Mesenchymal stem cell (in vitro differentiated cells and primary cell): ENCODE measurements at regions not wholly inside any gene's neighbourhood (a gene's known extent, or its start where the extent isn't known, plus 50 kb on each side); places are given as distances from the start of the nearest gene placed in this dataset.
A peak's percentile ranks its signal among the peaks of the same experiment; 100 is the strongest.

Experiments used
- DNase-seq: peaks from one replicate; pipeline ENCODE4 v3.0.0-alpha.2; 2013
- H2AFZ ChIP-seq: one replicate; pipeline ENCODE4 v1.6.1; 2013; ENCODE audit warnings: low read depth, mild to moderate bottlenecking, control low read depth, inconsistent platforms, low read length, moderate library complexity
- H2AK5ac ChIP-seq: 2 replicates; pipeline ENCODE4 v1.6.1; 2013; ENCODE audit warnings: low read length, moderate library complexity, mild to moderate bottlenecking, inconsistent platforms; ENCODE audit not compliant: severe bottlenecking
- H2BK120ac ChIP-seq: one replicate; pipeline ENCODE4 v1.6.1; 2013; ENCODE audit warnings: low read depth, mild to moderate bottlenecking, inconsistent platforms, low read length, moderate library complexity
- H2BK12ac ChIP-seq, 2 experiments: one replicate each; pipeline ENCODE4 v1.6.1; 2013; ENCODE audit warnings: inconsistent platforms in 2 of 2, low read length in 2 of 2, mild to moderate bottlenecking in 2 of 2, moderate library complexity in 2 of 2, control low read depth in 1 of 2
- H2BK15ac ChIP-seq: one replicate; pipeline ENCODE4 v1.6.1; 2013; ENCODE audit warnings: mild to moderate bottlenecking, low read depth, inconsistent platforms; ENCODE audit not compliant: poor library complexity, severe bottlenecking
- H2BK5ac ChIP-seq: 2 replicates; pipeline ENCODE4 v1.6.1; 2013; ENCODE audit warnings: low read depth, mild to moderate bottlenecking, low read length, control low read depth, inconsistent platforms; ENCODE audit not compliant: poor library complexity, severe bottlenecking
- H3K14ac ChIP-seq, 2 experiments: one replicate each; pipeline ENCODE4 v1.6.1; 2013; ENCODE audit warnings: inconsistent platforms in 2 of 2, low read length in 2 of 2, control low read depth in 1 of 2, mild to moderate bottlenecking in 1 of 2, moderate library complexity in 1 of 2
- H3K18ac ChIP-seq, 2 experiments: one replicate each; pipeline ENCODE4 v1.6.1; 2013; ENCODE audit warnings: inconsistent platforms in 2 of 2, low read length in 2 of 2, control low read depth in 1 of 2, low read depth in 1 of 2, mild to moderate bottlenecking in 1 of 2
- H3K23ac ChIP-seq, 2 experiments: one replicate each; pipeline ENCODE4 v1.6.1; 2013; ENCODE audit warnings: inconsistent platforms in 2 of 2, low read length in 2 of 2, mild to moderate bottlenecking in 2 of 2, moderate library complexity in 2 of 2, control low read depth in 1 of 2
- H3K27ac ChIP-seq: 2 replicates; pipeline ENCODE4 v1.5.1; 2013; ENCODE audit warnings: mild to moderate bottlenecking, moderate library complexity, low read length, control low read depth, inconsistent platforms; ENCODE audit not compliant: poor library complexity, severe bottlenecking
- H3K27me3 ChIP-seq, 2 experiments: 2 replicates each; pipeline versions ENCODE4 v1.6.1 to v1.7.0; 2013; ENCODE audit warnings: low read length in 2 of 2, mild to moderate bottlenecking in 2 of 2, moderate library complexity in 2 of 2, control low read depth in 1 of 2, inconsistent platforms in 1 of 2; ENCODE audit not compliant: control insufficient read depth in 1 of 2, insufficient read depth in 1 of 2
- H3K36me3 ChIP-seq, 2 experiments: 2 replicates each; pipeline versions ENCODE4 v1.6.1 to v1.7.0; 2013; ENCODE audit warnings: low read length in 2 of 2, control low read depth in 1 of 2, inconsistent platforms in 1 of 2, low read depth in 1 of 2, mild to moderate bottlenecking in 1 of 2; ENCODE audit not compliant: insufficient read depth in 2 of 2, control insufficient read depth in 1 of 2
- H3K4ac ChIP-seq, 2 experiments: one replicate each; pipeline ENCODE4 v1.6.1; 2013; ENCODE audit warnings: inconsistent platforms in 2 of 2, low read length in 2 of 2, mild to moderate bottlenecking in 2 of 2, moderate library complexity in 2 of 2, control low read depth in 1 of 2, low read depth in 1 of 2
- H3K4me1 ChIP-seq: 2 replicates; pipeline ENCODE4 v1.6.1; 2013; ENCODE audit warnings: low read depth, low read length, control low read depth; ENCODE audit not compliant: control insufficient read depth, insufficient read depth
- H3K4me2 ChIP-seq: 2 replicates; pipeline ENCODE4 v1.6.1; 2013; ENCODE audit warnings: low read length, mild to moderate bottlenecking, inconsistent platforms; ENCODE audit not compliant: poor library complexity, severe bottlenecking
- H3K4me3 ChIP-seq, 2 experiments: 2 replicates each; pipeline versions ENCODE4 v1.5.1 to v1.7.0; 2013; ENCODE audit warnings: low read length in 2 of 2, mild to moderate bottlenecking in 2 of 2, control low read depth in 1 of 2, low read depth in 1 of 2; ENCODE audit not compliant: insufficient read depth in 1 of 2
- H3K79me1 ChIP-seq: replicated peaks from 2 replicates; pipeline ENCODE4 v1.6.1; 2013; ENCODE audit warnings: mild to moderate bottlenecking, control low read depth, low read length, inconsistent platforms; ENCODE audit not compliant: poor library complexity, severe bottlenecking
- H3K9ac ChIP-seq: 2 replicates; pipeline ENCODE4 v1.7.0; 2013; ENCODE audit warnings: mild to moderate bottlenecking, low read length, moderate library complexity
- H3K9me3 ChIP-seq: 2 replicates; pipeline ENCODE4 v1.7.0; 2013; ENCODE audit warnings: mild to moderate bottlenecking, low read length; ENCODE audit not compliant: control insufficient read depth
- H4K8ac ChIP-seq: one replicate; pipeline ENCODE4 v1.6.1; 2013; ENCODE audit warnings: inconsistent platforms, mild to moderate bottlenecking, low read length, moderate library complexity
- H4K91ac ChIP-seq: one replicate; pipeline ENCODE4 v1.6.1; 2013; ENCODE audit warnings: mild to moderate bottlenecking, low read length, inconsistent platforms
- WGBS: methylation state at CpG from one replicate; pipeline ENCODE4 v1.1.7; 2013; ENCODE audit warnings: mixed read lengths; 5-methylcytosine and 5-hydroxymethylcytosine counted together

GRCh38 chr16:72241930-72242329 is 70.0 kb upstream of the PMFBP1 start:
- Histone ChIP-seq H3K4me3 (no peak overlapping the region), H3K14ac (no peak overlapping the region), H3K18ac (no peak overlapping the region), H2AFZ (no peak overlapping the region), H3K4me2 (no peak overlapping the region), H4K8ac (no peak overlapping the region), H3K23ac (no peak overlapping the region), H3K9ac (no peak overlapping the region), H4K91ac (no peak overlapping the region), H3K27me3 (no peaks in the 10 kb centered on the region), H3K4ac (no peak overlapping the region), H3K79me1 (no peaks in the 10 kb centered on the region), H3K27ac (no peak overlapping the region), H2BK5ac (no peak overlapping the region), H2BK15ac (no peak overlapping the region), H3K36me3 (no peaks in the 10 kb centered on the region), H2AK5ac (no peak overlapping the region), H3K4me1 (no peaks in the 10 kb centered on the region), H2BK12ac (no peak overlapping the region), H3K9me3 (no peaks in the 10 kb centered on the region), H2BK120ac (no peak overlapping the region)
- WGBS, result 41% methylated on average over 5 of the region's 7 CpGs
- peak; percentile 63 for DNase-seq

GRCh38 chr16:72241008-72241407 is 69.1 kb upstream of the PMFBP1 start:
- Histone ChIP-seq H3K18ac (no peak overlapping the region), H3K9ac (no peak overlapping the region), H2AK5ac (no peak overlapping the region), H3K4ac (no peak overlapping the region), H4K91ac (no peak overlapping the region), H3K4me3 (no peak overlapping the region), H3K27ac (no peak overlapping the region), H3K14ac (no peak overlapping the region), H3K4me2 (no peak overlapping the region), H4K8ac (no peak overlapping the region), H3K23ac (no peak overlapping the region), H3K4me1 (no peaks in the 10 kb centered on the region), H2BK12ac (no peak overlapping the region), H2BK5ac (no peak overlapping the region), H2BK120ac (no peak overlapping the region), H3K27me3 (no peaks in the 10 kb centered on the region), H3K36me3 (no peaks in the 10 kb centered on the region), H2AFZ (no peak overlapping the region), H3K79me1 (no peaks in the 10 kb centered on the region), H3K9me3 (no peaks in the 10 kb centered on the region), H2BK15ac (no peak overlapping the region)
- WGBS, result 4% methylated on average over 1 of the region's 1 CpG
- no peak for DNase-seq

DNA sequence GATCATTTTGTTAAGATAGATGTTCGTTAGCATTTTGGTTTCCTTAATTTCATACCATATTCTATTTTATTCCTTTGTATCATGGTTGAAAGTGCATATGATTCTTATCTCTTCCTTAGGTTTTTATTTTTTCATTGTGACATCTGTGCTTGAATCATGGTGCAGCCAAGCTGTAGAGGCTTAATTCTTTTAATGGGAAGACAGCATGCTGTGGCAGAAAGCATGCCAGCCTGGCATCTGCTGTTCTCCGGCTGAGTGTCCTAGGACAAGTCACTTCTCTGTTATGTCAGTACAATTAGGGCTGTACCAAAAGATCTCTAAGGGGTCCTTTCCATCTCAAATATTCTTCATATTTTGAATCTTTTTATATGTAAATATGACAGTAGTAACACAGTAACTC is 68.5 kb upstream of the PMFBP1 start:
- DNase-seq, result no peak
- H3K27ac ChIP-seq, result no peak overlapping the region
- H3K4ac ChIP-seq, result no peak overlapping the region
- H4K8ac ChIP-seq, result no peak overlapping the region
- no peak overlapping the region for H3K18ac ChIP-seq
- H3K36me3 ChIP-seq, result no peaks in the 10 kb centered on the region
- WGBS, result 100% methylated on average over 1 of the region's 2 CpGs
- no peak overlapping the region for H2AFZ ChIP-seq
- H3K4me1 ChIP-seq, result no peaks in the 10 kb centered on the region
- H3K4me3 ChIP-seq, result no peak overlapping the region
- no peak overlapping the region for H2AK5ac ChIP-seq
- no peak overlapping the region for H3K4me2 ChIP-seq
- no peak overlapping the region for H2BK12ac ChIP-seq
- no peak overlapping the region for H2BK15ac ChIP-seq
- H3K27me3 ChIP-seq, result no peaks in the 10 kb centered on the region
- H3K79me1 ChIP-seq, result no peaks in the 10 kb centered on the region
- H3K14ac ChIP-seq, result no peak overlapping the region
- H3K23ac ChIP-seq, result no peak overlapping the region
- no peak overlapping the region for H2BK120ac ChIP-seq
- no peak overlapping the region for H2BK5ac ChIP-seq
- H3K9ac ChIP-seq, result no peak overlapping the region
- no peaks in the 10 kb centered on the region for H3K9me3 ChIP-seq
- no peak overlapping the region for H4K91ac ChIP-seq

DNA sequence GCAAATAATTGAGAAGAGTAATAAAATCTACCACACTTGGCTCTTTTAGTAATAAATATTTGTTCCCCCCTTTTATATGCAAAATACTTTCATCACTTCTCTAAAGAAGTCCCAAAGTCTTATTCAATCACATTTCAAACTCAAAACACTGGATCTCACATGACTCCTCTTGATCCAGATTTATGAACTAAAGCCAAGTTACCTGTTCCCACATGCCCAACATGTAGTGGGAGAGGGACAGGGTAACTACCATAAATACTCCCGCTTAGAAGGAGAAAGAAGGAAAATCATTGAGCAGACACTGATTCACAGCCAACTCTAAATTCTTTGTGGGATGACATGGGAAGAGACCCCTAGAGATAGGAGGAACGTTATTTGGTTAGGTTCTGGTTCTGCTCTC is 64.9 kb upstream of the PMFBP1 start:
- Histone ChIP-seq H3K23ac (no peak overlapping the region), H3K27me3 (no peaks in the 10 kb centered on the region), H2AFZ (no peak overlapping the region), H2BK12ac (no peak overlapping the region), H3K79me1 (no peaks in the 10 kb centered on the region), H2BK5ac (no peak overlapping the region), H3K14ac (no peak overlapping the region), H3K4me2 (no peak overlapping the region), H3K36me3 (no peaks in the 10 kb centered on the region), H3K9ac (no peak overlapping the region), H3K4me3 (no peak overlapping the region), H3K18ac (no peak overlapping the region), H4K8ac (no peak overlapping the region), H3K9me3 (no peaks in the 10 kb centered on the region), H3K27ac (no peak overlapping the region), H4K91ac (no peak overlapping the region), H2AK5ac (no peak overlapping the region), H2BK120ac (no peak overlapping the region), H3K4ac (no peak overlapping the region), H3K4me1 (no peaks in the 10 kb centered on the region), H2BK15ac (no peak overlapping the region)
- 100% methylated on average over 1 of the region's 2 CpGs for WGBS
- DNase-seq, result no peak
